Mesenchymal stem cell (in vitro differentiated cells and primary cell): ENCODE measurements at regions not wholly inside any gene's neighbourhood (a gene's known extent, or its start where the extent isn't known, plus 50 kb on each side); places are given as distances from the start of the nearest gene placed in this dataset.

Experiments used
- DNase-seq: peaks from one replicate; pipeline ENCODE4 v3.0.0-alpha.2; 2013
- H2AFZ ChIP-seq: one replicate; pipeline ENCODE4 v1.6.1; 2013; ENCODE audit warnings: low read depth, mild to moderate bottlenecking, control low read depth, inconsistent platforms, low read length, moderate library complexity
- H2AK5ac ChIP-seq: 2 replicates; pipeline ENCODE4 v1.6.1; 2013; ENCODE audit warnings: low read length, moderate library complexity, mild to moderate bottlenecking, inconsistent platforms; ENCODE audit not compliant: severe bottlenecking
- H2BK120ac ChIP-seq: one replicate; pipeline ENCODE4 v1.6.1; 2013; ENCODE audit warnings: low read depth, mild to moderate bottlenecking, inconsistent platforms, low read length, moderate library complexity
- H2BK12ac ChIP-seq, 2 experiments: one replicate each; pipeline ENCODE4 v1.6.1; 2013; ENCODE audit warnings: inconsistent platforms in 2 of 2, low read length in 2 of 2, mild to moderate bottlenecking in 2 of 2, moderate library complexity in 2 of 2, control low read depth in 1 of 2
- H2BK15ac ChIP-seq: one replicate; pipeline ENCODE4 v1.6.1; 2013; ENCODE audit warnings: mild to moderate bottlenecking, low read depth, inconsistent platforms; ENCODE audit not compliant: poor library complexity, severe bottlenecking
- H2BK5ac ChIP-seq: 2 replicates; pipeline ENCODE4 v1.6.1; 2013; ENCODE audit warnings: low read depth, mild to moderate bottlenecking, low read length, control low read depth, inconsistent platforms; ENCODE audit not compliant: poor library complexity, severe bottlenecking
- H3K14ac ChIP-seq, 2 experiments: one replicate each; pipeline ENCODE4 v1.6.1; 2013; ENCODE audit warnings: inconsistent platforms in 2 of 2, low read length in 2 of 2, control low read depth in 1 of 2, mild to moderate bottlenecking in 1 of 2, moderate library complexity in 1 of 2
- H3K18ac ChIP-seq, 2 experiments: one replicate each; pipeline ENCODE4 v1.6.1; 2013; ENCODE audit warnings: inconsistent platforms in 2 of 2, low read length in 2 of 2, control low read depth in 1 of 2, low read depth in 1 of 2, mild to moderate bottlenecking in 1 of 2
- H3K23ac ChIP-seq, 2 experiments: one replicate each; pipeline ENCODE4 v1.6.1; 2013; ENCODE audit warnings: inconsistent platforms in 2 of 2, low read length in 2 of 2, mild to moderate bottlenecking in 2 of 2, moderate library complexity in 2 of 2, control low read depth in 1 of 2
- H3K27ac ChIP-seq: 2 replicates; pipeline ENCODE4 v1.5.1; 2013; ENCODE audit warnings: mild to moderate bottlenecking, moderate library complexity, low read length, control low read depth, inconsistent platforms; ENCODE audit not compliant: poor library complexity, severe bottlenecking
- H3K27me3 ChIP-seq, 2 experiments: 2 replicates each; pipeline versions ENCODE4 v1.6.1 to v1.7.0; 2013; ENCODE audit warnings: low read length in 2 of 2, mild to moderate bottlenecking in 2 of 2, moderate library complexity in 2 of 2, control low read depth in 1 of 2, inconsistent platforms in 1 of 2; ENCODE audit not compliant: control insufficient read depth in 1 of 2, insufficient read depth in 1 of 2
- H3K36me3 ChIP-seq, 2 experiments: 2 replicates each; pipeline versions ENCODE4 v1.6.1 to v1.7.0; 2013; ENCODE audit warnings: low read length in 2 of 2, control low read depth in 1 of 2, inconsistent platforms in 1 of 2, low read depth in 1 of 2, mild to moderate bottlenecking in 1 of 2; ENCODE audit not compliant: insufficient read depth in 2 of 2, control insufficient read depth in 1 of 2
- H3K4ac ChIP-seq, 2 experiments: one replicate each; pipeline ENCODE4 v1.6.1; 2013; ENCODE audit warnings: inconsistent platforms in 2 of 2, low read length in 2 of 2, mild to moderate bottlenecking in 2 of 2, moderate library complexity in 2 of 2, control low read depth in 1 of 2, low read depth in 1 of 2
- H3K4me1 ChIP-seq: 2 replicates; pipeline ENCODE4 v1.6.1; 2013; ENCODE audit warnings: low read depth, low read length, control low read depth; ENCODE audit not compliant: control insufficient read depth, insufficient read depth
- H3K4me2 ChIP-seq: 2 replicates; pipeline ENCODE4 v1.6.1; 2013; ENCODE audit warnings: low read length, mild to moderate bottlenecking, inconsistent platforms; ENCODE audit not compliant: poor library complexity, severe bottlenecking
- H3K4me3 ChIP-seq, 2 experiments: 2 replicates each; pipeline versions ENCODE4 v1.5.1 to v1.7.0; 2013; ENCODE audit warnings: low read length in 2 of 2, mild to moderate bottlenecking in 2 of 2, control low read depth in 1 of 2, low read depth in 1 of 2; ENCODE audit not compliant: insufficient read depth in 1 of 2
- H3K79me1 ChIP-seq: replicated peaks from 2 replicates; pipeline ENCODE4 v1.6.1; 2013; ENCODE audit warnings: mild to moderate bottlenecking, control low read depth, low read length, inconsistent platforms; ENCODE audit not compliant: poor library complexity, severe bottlenecking
- H3K9ac ChIP-seq: 2 replicates; pipeline ENCODE4 v1.7.0; 2013; ENCODE audit warnings: mild to moderate bottlenecking, low read length, moderate library complexity
- H3K9me3 ChIP-seq: 2 replicates; pipeline ENCODE4 v1.7.0; 2013; ENCODE audit warnings: mild to moderate bottlenecking, low read length; ENCODE audit not compliant: control insufficient read depth
- H4K8ac ChIP-seq: one replicate; pipeline ENCODE4 v1.6.1; 2013; ENCODE audit warnings: inconsistent platforms, mild to moderate bottlenecking, low read length, moderate library complexity
- H4K91ac ChIP-seq: one replicate; pipeline ENCODE4 v1.6.1; 2013; ENCODE audit warnings: mild to moderate bottlenecking, low read length, inconsistent platforms
- WGBS: methylation state at CpG from one replicate; pipeline ENCODE4 v1.1.7; 2013; ENCODE audit warnings: mixed read lengths; 5-methylcytosine and 5-hydroxymethylcytosine counted together

DNA sequence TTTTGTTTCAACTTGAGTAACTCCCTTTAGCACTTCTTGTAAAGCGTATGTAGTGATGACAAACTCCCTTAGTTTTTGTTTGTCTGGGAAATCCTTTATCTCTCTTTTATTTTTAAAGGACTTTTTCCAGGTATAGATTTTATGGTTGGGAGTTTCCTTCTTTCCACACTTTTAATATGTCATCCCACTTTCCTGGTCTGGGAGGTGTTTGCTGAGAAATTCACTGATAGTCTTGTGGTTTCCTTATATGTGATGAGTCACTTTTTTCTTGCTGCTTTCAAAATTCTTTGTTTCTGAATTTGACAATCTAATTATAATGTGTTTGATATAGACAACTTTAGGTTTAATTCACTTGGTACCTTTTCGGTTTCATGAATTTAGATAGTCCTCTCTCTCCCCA is 353.9 kb downstream of the GPAT3 start:
- Histone ChIP-seq H3K4me3 (no peak overlapping the region), H3K79me1 (no peaks in the 10 kb centered on the region), H3K27me3 (no peaks in the 10 kb centered on the region), H3K4me1 (peaks cover 1% of the 10 kb centered on the region), H3K23ac (no peak overlapping the region), H3K27ac (no peak overlapping the region), H3K4me2 (no peak overlapping the region), H3K14ac (no peak overlapping the region), H3K36me3 (no peaks in the 10 kb centered on the region), H4K8ac (no peak overlapping the region), H3K18ac (no peak overlapping the region), H2BK12ac (no peak overlapping the region), H3K9ac (no peak overlapping the region), H3K4ac (no peak overlapping the region), H2BK120ac (no peak overlapping the region), H4K91ac (no peak overlapping the region), H2BK15ac (no peak overlapping the region), H2AK5ac (no peak overlapping the region), H2BK5ac (no peak overlapping the region), H3K9me3 (no peaks in the 10 kb centered on the region), H2AFZ (no peak overlapping the region)
- DNase-seq = peak; percentile 20
- 95% methylated on average over 1 of the region's 2 CpGs for WGBS

DNA sequence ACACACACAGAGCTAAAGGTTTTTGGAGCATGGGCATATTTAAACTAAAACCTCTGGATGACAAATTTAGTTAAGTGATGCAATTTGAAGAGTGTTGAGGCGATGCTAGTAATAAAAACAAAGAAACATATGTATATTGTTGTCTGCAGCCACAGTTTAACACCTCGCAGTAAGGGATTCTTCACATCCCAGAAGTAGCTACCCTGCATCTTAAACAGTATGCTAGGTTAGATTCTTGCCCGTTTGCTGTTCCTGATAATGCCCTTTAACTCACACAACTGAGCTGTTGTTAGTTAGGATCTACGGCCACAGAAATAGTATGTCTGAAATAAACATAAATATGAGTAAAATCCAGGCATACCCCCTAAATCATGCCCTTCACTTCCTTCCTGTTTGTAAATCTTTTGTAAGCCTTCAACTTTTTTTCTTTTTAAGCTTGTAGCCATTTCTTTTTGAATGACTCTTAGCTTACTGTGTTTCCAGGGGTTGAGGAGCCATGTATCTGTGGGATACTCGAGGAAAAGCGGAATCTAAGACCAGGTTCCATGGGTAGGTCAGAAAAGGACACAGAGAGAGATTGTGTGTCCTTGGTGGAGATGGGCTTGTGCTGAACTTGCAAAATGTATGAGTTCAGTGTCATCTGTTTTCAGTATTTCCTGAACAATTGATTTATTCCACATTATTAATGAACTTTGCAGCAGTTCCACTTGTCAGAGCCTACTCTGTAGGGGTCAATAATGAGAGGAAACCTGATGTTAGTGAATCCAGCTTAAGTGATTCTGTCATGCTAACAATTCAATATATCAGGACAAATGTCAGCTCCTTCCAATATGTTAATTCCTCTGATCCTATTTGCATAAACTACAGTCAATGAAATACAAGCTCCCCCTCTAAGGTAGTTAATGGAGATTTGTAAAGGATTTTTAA is 349.6 kb downstream of the GPAT3 start:
- H3K14ac ChIP-seq = peak overlapping the region in 1 of 2 experiments; percentile 60
- no peak overlapping the region for H3K4me3 ChIP-seq
- no peak overlapping the region for H2AK5ac ChIP-seq
- no peak for DNase-seq
- no peaks in the 10 kb centered on the region for H3K4me1 ChIP-seq
- H4K91ac ChIP-seq = no peak overlapping the region
- no peaks in the 10 kb centered on the region for H3K9me3 ChIP-seq
- no peak overlapping the region for H3K9ac ChIP-seq
- H2BK5ac ChIP-seq = no peak overlapping the region
- no peak overlapping the region for H4K8ac ChIP-seq
- H3K18ac ChIP-seq = no peak overlapping the region
- no peak overlapping the region for H2BK12ac ChIP-seq
- no peak overlapping the region for H2BK120ac ChIP-seq
- H3K27ac ChIP-seq = no peak overlapping the region
- no peaks in the 10 kb centered on the region for H3K79me1 ChIP-seq
- 90% methylated on average over 5 of the region's 6 CpGs for WGBS
- no peaks in the 10 kb centered on the region for H3K36me3 ChIP-seq
- H3K27me3 ChIP-seq = no peaks in the 10 kb centered on the region
- H3K4me2 ChIP-seq = no peak overlapping the region
- no peak overlapping the region for H2AFZ ChIP-seq
- H3K4ac ChIP-seq = no peak overlapping the region
- no peak overlapping the region for H3K23ac ChIP-seq
- no peak overlapping the region for H2BK15ac ChIP-seq

DNA sequence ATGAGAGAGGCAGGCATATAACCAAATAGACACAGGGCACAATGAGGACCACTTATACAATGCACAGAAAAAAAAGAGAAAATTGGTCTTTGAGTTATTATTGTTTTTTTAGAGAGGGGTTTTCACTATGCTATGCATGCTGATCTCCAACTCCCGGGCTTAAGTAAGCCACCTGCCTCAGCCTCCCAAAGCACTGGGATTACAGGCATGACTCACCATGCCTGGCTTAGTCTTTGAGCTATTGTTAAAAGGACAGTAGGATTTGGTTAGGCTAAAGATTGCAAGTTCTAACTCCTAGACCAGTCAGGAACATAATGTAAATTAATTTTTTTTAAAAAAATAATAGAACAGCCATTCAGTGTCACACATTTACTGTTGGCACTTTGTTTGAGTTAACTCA is 340.1 kb downstream of the GPAT3 start:
- no peak overlapping the region for H2AFZ ChIP-seq
- H4K91ac ChIP-seq = no peak overlapping the region
- H3K4me3 ChIP-seq = no peak overlapping the region
- H3K9me3 ChIP-seq = no peaks in the 10 kb centered on the region
- H3K36me3 ChIP-seq = no peaks in the 10 kb centered on the region
- H3K23ac ChIP-seq = no peak overlapping the region
- DNase-seq = no peak
- no peaks in the 10 kb centered on the region for H3K27me3 ChIP-seq
- H2BK5ac ChIP-seq = no peak overlapping the region
- H2BK12ac ChIP-seq = no peak overlapping the region
- H3K4me1 ChIP-seq = no peaks in the 10 kb centered on the region
- H2BK120ac ChIP-seq = no peak overlapping the region
- H3K79me1 ChIP-seq = no peaks in the 10 kb centered on the region
- H3K9ac ChIP-seq = no peak overlapping the region
- no peak overlapping the region for H3K27ac ChIP-seq
- WGBS = 75% methylated on average over 1 of the region's 1 CpG
- H3K14ac ChIP-seq = no peak overlapping the region
- no peak overlapping the region for H4K8ac ChIP-seq
- H3K18ac ChIP-seq = no peak overlapping the region
- no peak overlapping the region for H3K4ac ChIP-seq
- H2AK5ac ChIP-seq = no peak overlapping the region
- no peak overlapping the region for H3K4me2 ChIP-seq
- no peak overlapping the region for H2BK15ac ChIP-seq

DNA sequence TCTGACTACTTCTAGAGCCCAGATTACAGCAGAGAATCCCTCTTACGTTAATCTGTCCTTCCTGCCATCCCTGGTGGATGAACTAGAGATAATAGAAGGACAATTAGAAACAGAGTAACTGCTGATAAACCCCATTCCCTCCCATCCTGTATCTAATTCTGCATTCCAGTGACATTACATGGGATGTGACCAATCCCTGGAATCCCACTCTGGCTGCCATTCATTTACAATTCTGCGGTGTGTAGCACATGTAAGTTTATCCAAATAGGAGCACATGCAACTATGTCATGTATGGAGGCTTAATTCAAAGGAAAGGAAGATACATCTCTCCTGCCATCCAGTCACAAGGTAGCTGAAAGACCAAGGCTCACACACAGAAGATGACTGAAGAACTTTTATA is 339.5 kb downstream of the GPAT3 start:
- 76% methylated on average over 2 of the region's 2 CpGs for WGBS
- no peak overlapping the region for H3K4ac ChIP-seq
- no peaks in the 10 kb centered on the region for H3K4me1 ChIP-seq
- no peak overlapping the region for H3K18ac ChIP-seq
- H3K23ac ChIP-seq = no peak overlapping the region
- no peak for DNase-seq
- no peak overlapping the region for H4K91ac ChIP-seq
- no peak overlapping the region for H2BK120ac ChIP-seq
- no peaks in the 10 kb centered on the region for H3K36me3 ChIP-seq
- no peaks in the 10 kb centered on the region for H3K79me1 ChIP-seq
- H3K27me3 ChIP-seq = no peaks in the 10 kb centered on the region
- no peak overlapping the region for H3K27ac ChIP-seq
- H3K9me3 ChIP-seq = no peaks in the 10 kb centered on the region
- H2BK15ac ChIP-seq = no peak overlapping the region
- H2BK5ac ChIP-seq = no peak overlapping the region
- H2BK12ac ChIP-seq = no peak overlapping the region
- no peak overlapping the region for H2AK5ac ChIP-seq
- H3K4me3 ChIP-seq = no peak overlapping the region
- H2AFZ ChIP-seq = no peak overlapping the region
- no peak overlapping the region for H3K14ac ChIP-seq
- no peak overlapping the region for H3K9ac ChIP-seq
- H3K4me2 ChIP-seq = no peak overlapping the region
- H4K8ac ChIP-seq = no peak overlapping the region
